ENCODE measurements at regions not wholly inside any gene's neighbourhood (a gene's known extent, or its start where the extent isn't known, plus 50 kb on each side); places are given as distances from the start of the nearest gene placed in this dataset.
"Not testable (repeated sequence)": the region's sequence is repeated elsewhere in the genome, so short reads cannot be mapped to it uniquely, and the experiment has no call there.

GRCh38 chr3:140769951-140770350, 92.1 kb downstream of the TRIM42 start:
- Mint-ChIP-seq H3K27ac (no peak overlapping the region), H3K9me3 (peaks cover 0 to 12% of the 10 kb centered on the region in 2 donors), H3K4me3 (no peak overlapping the region), H3K36me3 (ENCODE audit: insufficient read depth) (no peaks in the 10 kb centered on the region), H3K4me1 (ENCODE audit: low read depth in 2 of 2) (no peaks in the 10 kb centered on the region), H3K27me3 (peaks cover 0 to 4% of the 10 kb centered on the region in 2 donors)
- DNase-seq: no peak
- no peak for ATAC-seq (replicated peaks)

- peaks cover 0 to 5% of the 10 kb centered on the region in 2 donors for H3K27me3 Mint-ChIP-seq
- DNase-seq (no peak), ATAC-seq (replicated peaks) (no peak)
Observed at GRCh38 chr3:140770977-140771667, 93.3 kb downstream of the TRIM42 start.

GRCh38 chr3:140777631-140778233, 99.9 kb downstream of the TRIM42 start:
- no peak for DNase-seq
- Mint-ChIP-seq H3K4me1 (ENCODE audit: low read depth in 2 of 2) (no peaks in the 10 kb centered on the region), H3K27me3 (peaks cover 9 to 16% of the 10 kb centered on the region in 2 donors), H3K9me3 (peaks cover 0 to 9% of the 10 kb centered on the region in 2 donors), H3K36me3 (ENCODE audit: insufficient read depth) (no peaks in the 10 kb centered on the region), H3K4me3 (no peak overlapping the region), H3K27ac (no peak overlapping the region)
- ATAC-seq (replicated peaks): no peak

More at GRCh38 chr3:140770977-140771667, 93.3 kb downstream of the TRIM42 start:
- Mint-ChIP-seq H3K4me3 (no peak overlapping the region), H3K27ac (no peak overlapping the region), H3K9me3 (peaks cover 0 to 12% of the 10 kb centered on the region in 2 donors), H3K4me1 (ENCODE audit: low read depth in 2 of 2) (no peaks in the 10 kb centered on the region), H3K36me3 (ENCODE audit: insufficient read depth) (no peaks in the 10 kb centered on the region)

- H3K36me3 Mint-ChIP-seq (ENCODE audit: insufficient read depth): no peaks in the 10 kb centered on the region
Observed at GRCh38 chr3:140791368-140791767, 113.5 kb downstream of the TRIM42 start.

GRCh38 chr3:140794507-140794906, 116.6 kb downstream of the TRIM42 start:
- H3K36me3 Mint-ChIP-seq (ENCODE audit: insufficient read depth): no peaks in the 10 kb centered on the region
- H3K27ac Mint-ChIP-seq: no peak overlapping the region
- peaks cover 4 to 6% of the 10 kb centered on the region in 2 donors for H3K9me3 Mint-ChIP-seq
- H3K4me1 Mint-ChIP-seq (ENCODE audit: low read depth in 2 of 2): no peaks in the 10 kb centered on the region
- no peaks in the 10 kb centered on the region for H3K27me3 Mint-ChIP-seq
- ATAC-seq (replicated peaks) (no peak), DNase-seq (no peak)
- H3K4me3 Mint-ChIP-seq: no peak overlapping the region

More at GRCh38 chr3:140791368-140791767, 113.5 kb downstream of the TRIM42 start:
- peaks cover 4 to 6% of the 10 kb centered on the region in 2 donors for H3K9me3 Mint-ChIP-seq
- no peak for ATAC-seq (replicated peaks)
- H3K27me3 Mint-ChIP-seq: no peaks in the 10 kb centered on the region
- no peaks in the 10 kb centered on the region for H3K4me1 Mint-ChIP-seq (ENCODE audit: low read depth in 2 of 2)
- H3K4me3 Mint-ChIP-seq: no peak overlapping the region
- H3K27ac Mint-ChIP-seq: no peak overlapping the region
- DNase-seq: no peak

GRCh38 chr3:140802898-140803297, 125.0 kb downstream of the TRIM42 start:
- H3K36me3 Mint-ChIP-seq (ENCODE audit: insufficient read depth); H3K4me1 Mint-ChIP-seq (ENCODE audit: low read depth in 2 of 2); H3K4me3 Mint-ChIP-seq; H3K27ac Mint-ChIP-seq; H3K9me3 Mint-ChIP-seq; DNase-seq; ATAC-seq (replicated peaks); H3K27me3 Mint-ChIP-seq: not testable (repeated sequence)

- ATAC-seq (replicated peaks) (no peak), DNase-seq (no peak)
- H3K9me3 Mint-ChIP-seq: peaks cover 0 to 2% of the 10 kb centered on the region in 2 donors
- H3K27me3 Mint-ChIP-seq: peaks cover 0 to 22% of the 10 kb centered on the region in 2 donors
- no peak overlapping the region for H3K4me3 Mint-ChIP-seq
- no peak overlapping the region for H3K27ac Mint-ChIP-seq
- H3K4me1 Mint-ChIP-seq (ENCODE audit: low read depth in 2 of 2): no peaks in the 10 kb centered on the region
- peaks cover 3% of the 10 kb centered on the region for H3K36me3 Mint-ChIP-seq (ENCODE audit: insufficient read depth)
Observed at GRCh38 chr3:140809316-140809715, 131.5 kb downstream of the TRIM42 start.

- Mint-ChIP-seq H3K27me3 (peaks cover 0 to 17% of the 10 kb centered on the region in 2 donors), H3K36me3 (ENCODE audit: insufficient read depth) (no peaks in the 10 kb centered on the region), H3K9me3 (no peaks in the 10 kb centered on the region), H3K4me3 (no peak overlapping the region), H3K4me1 (ENCODE audit: low read depth in 2 of 2) (no peaks in the 10 kb centered on the region), H3K27ac (no peak overlapping the region)
- ATAC-seq (replicated peaks): no peak
- DNase-seq: no peak
Observed at GRCh38 chr3:140816372-140817195, 125.1 kb upstream of the SLC25A36 start.

- DNase-seq (no peak), ATAC-seq (replicated peaks) (no peak)
- H3K9me3 Mint-ChIP-seq: no peaks in the 10 kb centered on the region
- no peak overlapping the region for H3K27ac Mint-ChIP-seq
- H3K36me3 Mint-ChIP-seq (ENCODE audit: insufficient read depth): no peaks in the 10 kb centered on the region
- peaks cover 0 to 18% of the 10 kb centered on the region in 2 donors for H3K27me3 Mint-ChIP-seq
- H3K4me1 Mint-ChIP-seq (ENCODE audit: low read depth in 2 of 2): no peaks in the 10 kb centered on the region
- no peak overlapping the region for H3K4me3 Mint-ChIP-seq
Observed at GRCh38 chr3:140821493-140821892, 120.1 kb upstream of the SLC25A36 start.

- DNase-seq: no peak
- H3K9me3 Mint-ChIP-seq: no peaks in the 10 kb centered on the region
Observed at GRCh38 chr3:140822401-140823047, 119.1 kb upstream of the SLC25A36 start.

GRCh38 chr3:140823106-140823505, 118.5 kb upstream of the SLC25A36 start:
- Mint-ChIP-seq H3K4me3 (no peak overlapping the region), H3K27ac (no peak overlapping the region), H3K9me3 (no peaks in the 10 kb centered on the region), H3K36me3 (ENCODE audit: insufficient read depth) (no peaks in the 10 kb centered on the region), H3K27me3 (peaks cover 0 to 18% of the 10 kb centered on the region in 2 donors), H3K4me1 (ENCODE audit: low read depth in 2 of 2) (no peaks in the 10 kb centered on the region)
- DNase-seq (no peak), ATAC-seq (replicated peaks) (no peak)

More at GRCh38 chr3:140822401-140823047, 119.1 kb upstream of the SLC25A36 start:
- no peak for ATAC-seq (replicated peaks)
- H3K27me3 Mint-ChIP-seq: peaks cover 0 to 18% of the 10 kb centered on the region in 2 donors
- no peaks in the 10 kb centered on the region for H3K36me3 Mint-ChIP-seq (ENCODE audit: insufficient read depth)
- no peak overlapping the region for H3K27ac Mint-ChIP-seq
- H3K4me3 Mint-ChIP-seq: no peak overlapping the region
- H3K4me1 Mint-ChIP-seq (ENCODE audit: low read depth in 2 of 2): no peaks in the 10 kb centered on the region

GRCh38 chr3:140827894-140828293, 113.7 kb upstream of the SLC25A36 start:
- Mint-ChIP-seq H3K36me3 (ENCODE audit: insufficient read depth) (no peaks in the 10 kb centered on the region), H3K27me3 (peaks cover 4 to 10% of the 10 kb centered on the region in 2 donors), H3K4me3 (no peak overlapping the region), H3K4me1 (ENCODE audit: low read depth in 2 of 2) (no peaks in the 10 kb centered on the region), H3K9me3 (no peaks in the 10 kb centered on the region), H3K27ac (no peak overlapping the region)
- DNase-seq: no peak
- no peak for ATAC-seq (replicated peaks)

GRCh38 chr3:140828585-140828984, 113.1 kb upstream of the SLC25A36 start:
- no peaks in the 10 kb centered on the region for H3K9me3 Mint-ChIP-seq
- DNase-seq: no peak
- ATAC-seq (replicated peaks): no peak
- no peaks in the 10 kb centered on the region for H3K4me1 Mint-ChIP-seq (ENCODE audit: low read depth in 2 of 2)
- H3K36me3 Mint-ChIP-seq (ENCODE audit: insufficient read depth): no peaks in the 10 kb centered on the region
- H3K27ac Mint-ChIP-seq: no peak overlapping the region
- H3K27me3 Mint-ChIP-seq: peaks cover 9 to 13% of the 10 kb centered on the region in 2 donors
- no peak overlapping the region for H3K4me3 Mint-ChIP-seq

Measured in effector memory CD8-positive, alpha-beta T cell (primary cell).